ENCODE measurements at regions not wholly inside any gene's neighbourhood (a gene's known extent, or its start where the extent isn't known, plus 50 kb on each side); places are given as distances from the start of the nearest gene placed in this dataset.

DNA sequence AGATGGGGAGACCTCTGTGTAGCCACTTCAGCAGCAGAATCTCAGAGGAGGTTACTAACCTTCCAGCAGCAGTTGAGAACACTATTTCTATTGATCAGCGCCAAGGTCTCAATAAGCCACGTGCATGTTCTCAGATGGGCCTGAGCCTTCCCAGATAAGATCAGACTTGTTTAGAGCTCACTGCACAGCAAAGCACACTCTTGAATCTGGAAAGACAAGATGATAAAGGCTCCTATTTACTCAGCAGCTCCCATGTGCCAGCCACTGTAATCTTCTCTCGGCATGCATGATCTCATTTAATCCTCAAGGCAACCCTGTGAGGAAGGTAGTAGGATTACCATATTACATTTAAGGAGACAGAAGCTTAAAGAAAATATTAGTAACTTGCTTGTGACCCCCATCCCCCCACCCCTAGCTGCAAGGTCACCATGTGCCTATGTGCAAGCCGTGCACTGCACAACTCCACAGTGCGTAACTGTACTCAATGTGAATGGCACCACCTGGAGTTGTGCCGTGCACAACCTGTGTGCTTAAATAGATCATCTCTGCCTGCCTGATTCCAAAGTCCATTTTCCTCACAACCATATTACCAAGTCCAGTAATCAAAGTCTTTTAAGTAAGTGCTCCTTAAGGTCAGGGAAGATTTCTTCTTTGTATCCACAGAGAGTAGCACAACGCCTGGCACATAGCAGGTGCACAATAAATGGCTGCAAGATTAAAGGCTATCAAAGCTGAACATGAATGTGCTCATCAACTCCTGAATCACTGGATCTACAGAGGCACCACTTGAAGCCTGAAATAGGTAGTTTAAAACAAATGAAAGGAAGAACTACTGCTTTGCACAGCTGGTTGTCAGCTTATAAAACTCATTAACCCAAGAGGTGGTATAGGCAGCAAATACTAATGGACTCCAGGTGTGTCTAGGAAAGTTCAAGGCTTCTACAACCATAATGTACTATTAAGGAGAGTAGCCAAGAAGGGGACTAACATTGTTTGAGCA lies 293.8 kb downstream of the BUD13 start:
- TF ChIP-seq, protein P1, sequence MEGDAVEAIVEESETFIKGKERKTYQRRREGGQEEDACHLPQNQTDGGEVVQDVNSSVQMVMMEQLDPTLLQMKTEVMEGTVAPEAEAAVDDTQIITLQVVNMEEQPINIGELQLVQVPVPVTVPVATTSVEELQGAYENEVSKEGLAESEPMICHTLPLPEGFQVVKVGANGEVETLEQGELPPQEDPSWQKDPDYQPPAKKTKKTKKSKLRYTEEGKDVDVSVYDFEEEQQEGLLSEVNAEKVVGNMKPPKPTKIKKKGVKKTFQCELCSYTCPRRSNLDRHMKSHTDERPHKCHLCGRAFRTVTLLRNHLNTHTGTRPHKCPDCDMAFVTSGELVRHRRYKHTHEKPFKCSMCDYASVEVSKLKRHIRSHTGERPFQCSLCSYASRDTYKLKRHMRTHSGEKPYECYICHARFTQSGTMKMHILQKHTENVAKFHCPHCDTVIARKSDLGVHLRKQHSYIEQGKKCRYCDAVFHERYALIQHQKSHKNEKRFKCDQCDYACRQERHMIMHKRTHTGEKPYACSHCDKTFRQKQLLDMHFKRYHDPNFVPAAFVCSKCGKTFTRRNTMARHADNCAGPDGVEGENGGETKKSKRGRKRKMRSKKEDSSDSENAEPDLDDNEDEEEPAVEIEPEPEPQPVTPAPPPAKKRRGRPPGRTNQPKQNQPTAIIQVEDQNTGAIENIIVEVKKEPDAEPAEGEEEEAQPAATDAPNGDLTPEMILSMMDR (IDR thresholded peaks at IDR 0.05), result no peak

DNA sequence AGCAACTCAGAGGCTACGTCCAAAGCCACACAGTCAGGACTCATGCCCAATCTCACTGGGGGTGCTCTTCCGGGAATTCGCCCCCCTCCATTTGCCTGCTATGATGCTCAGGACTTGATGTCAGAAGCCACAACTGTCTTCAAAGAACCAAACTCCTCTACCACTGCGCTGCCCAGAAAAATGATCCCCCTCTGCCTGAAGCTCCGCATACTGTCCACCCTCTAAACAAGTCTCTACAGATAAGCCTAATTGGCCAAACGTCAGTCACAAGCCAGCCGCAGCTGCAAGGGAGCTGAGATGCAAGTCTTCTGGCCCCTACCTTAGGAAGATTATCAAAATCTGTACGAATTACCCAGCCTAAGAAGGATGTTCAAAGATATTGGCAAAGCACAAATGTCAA lies 294.6 kb downstream of the BUD13 start:
- TF ChIP-seq, protein P1 (IDR thresholded peaks at IDR 0.05), result no peak

DNA sequence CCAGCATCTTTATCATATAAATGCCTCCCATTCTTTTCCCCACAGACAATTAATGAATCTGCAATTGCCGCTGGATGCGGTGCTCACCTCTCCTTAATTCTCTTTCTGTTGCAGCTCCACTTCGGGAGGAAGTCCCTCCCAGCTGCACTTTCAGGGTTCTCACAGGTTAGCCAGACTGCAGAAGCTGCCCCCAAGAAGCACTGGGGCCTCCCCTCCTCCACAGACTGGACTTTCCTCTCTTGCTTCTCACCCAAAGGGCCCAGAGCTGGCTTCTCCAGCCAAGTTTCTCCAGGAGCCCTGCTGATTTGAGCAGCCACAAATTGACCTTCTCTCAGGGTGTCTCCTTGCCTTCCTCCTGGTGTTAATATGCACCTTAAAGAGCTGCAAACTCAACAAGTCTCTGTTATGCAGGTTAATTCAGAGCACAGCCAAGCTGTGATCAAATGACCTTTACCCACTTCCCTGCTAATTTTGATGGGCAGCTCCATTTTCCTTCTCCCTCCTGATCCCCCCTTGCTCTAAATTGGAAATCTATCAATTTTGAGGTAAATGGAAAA lies 298.9 kb downstream of the BUD13 start:
- TF ChIP-seq, protein P1 (IDR thresholded peaks at IDR 0.05), result no peak

DNA sequence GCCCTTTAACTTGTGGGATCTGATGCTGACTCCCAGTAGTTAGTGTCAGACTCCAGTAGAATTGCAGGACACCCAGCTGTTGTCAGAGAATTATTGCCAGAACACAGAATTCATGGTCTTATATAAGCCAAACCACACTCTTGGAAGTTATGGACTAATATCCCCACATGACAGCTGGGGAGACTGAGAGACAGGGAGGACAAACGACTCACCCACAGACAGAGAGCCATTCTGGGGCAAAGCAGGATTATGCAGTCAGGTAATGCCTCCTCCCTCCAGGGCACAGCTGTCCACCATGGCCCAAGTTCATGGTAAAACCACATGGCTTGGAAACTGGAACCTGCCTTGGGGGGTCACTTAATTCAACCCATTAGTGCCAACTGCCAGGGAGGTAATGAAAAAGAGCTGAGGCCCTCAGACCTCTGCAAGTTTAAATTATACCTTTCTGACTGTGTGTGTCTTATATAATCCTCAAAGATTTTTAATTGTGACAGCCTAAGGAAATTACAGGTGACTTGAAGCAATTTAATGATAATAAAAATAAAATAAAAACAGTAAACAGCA lies 299.5 kb downstream of the BUD13 start:
- TF ChIP-seq, protein P1 (IDR thresholded peaks at IDR 0.05), result no peak

DNA sequence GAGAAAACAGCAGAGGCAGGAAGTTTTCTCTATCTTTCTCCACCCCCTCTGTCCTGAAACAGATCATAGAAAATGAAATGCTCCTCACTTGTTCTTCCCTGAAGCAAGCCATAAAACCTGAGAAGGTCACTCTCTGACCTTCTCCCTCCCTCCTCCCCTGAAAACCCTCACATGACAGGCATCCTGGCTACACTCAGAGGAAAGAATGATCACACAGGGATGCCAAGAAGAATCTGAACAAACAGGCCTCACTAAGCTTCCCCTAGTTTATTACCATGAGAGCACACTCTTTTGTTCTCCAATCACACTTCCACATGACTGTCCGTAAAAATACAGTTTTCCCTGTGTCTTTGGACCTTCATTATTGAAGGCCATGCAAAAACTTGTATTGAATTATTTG lies 300.1 kb downstream of the BUD13 start:
- TF ChIP-seq, protein P1 (IDR thresholded peaks at IDR 0.05), result no peak

DNA sequence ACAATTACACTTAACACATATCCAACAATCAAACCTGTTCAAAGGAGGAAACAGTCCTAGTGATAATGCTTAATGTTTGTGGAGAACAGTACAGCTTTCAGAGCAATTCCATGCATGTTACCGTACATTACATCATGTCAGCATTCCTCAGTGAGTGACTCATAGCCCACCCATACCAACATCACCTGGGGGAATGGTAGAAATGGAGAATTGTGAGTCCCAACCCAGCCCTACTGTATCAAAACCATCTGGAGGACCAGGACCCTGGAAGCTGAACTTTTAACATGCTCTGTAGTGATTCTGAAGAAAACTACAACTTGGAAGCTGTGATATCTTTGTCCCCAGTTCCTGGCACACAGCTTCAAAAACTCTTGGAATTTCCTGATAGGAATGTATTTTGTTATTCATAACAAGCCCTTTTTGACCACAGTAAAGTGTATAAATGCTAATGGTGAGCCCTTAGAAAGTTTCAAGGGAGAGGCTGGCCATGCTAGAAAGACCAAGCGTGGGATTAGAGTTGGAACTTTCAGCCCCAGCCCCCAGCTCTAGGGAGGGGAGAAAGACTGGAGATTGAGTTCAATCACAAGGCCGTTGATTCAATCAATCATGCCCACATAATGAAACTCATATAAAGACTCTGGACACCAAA lies 301.1 kb downstream of the BUD13 start:
- TF ChIP-seq, protein P1 (IDR thresholded peaks at IDR 0.05), result no peak

DNA sequence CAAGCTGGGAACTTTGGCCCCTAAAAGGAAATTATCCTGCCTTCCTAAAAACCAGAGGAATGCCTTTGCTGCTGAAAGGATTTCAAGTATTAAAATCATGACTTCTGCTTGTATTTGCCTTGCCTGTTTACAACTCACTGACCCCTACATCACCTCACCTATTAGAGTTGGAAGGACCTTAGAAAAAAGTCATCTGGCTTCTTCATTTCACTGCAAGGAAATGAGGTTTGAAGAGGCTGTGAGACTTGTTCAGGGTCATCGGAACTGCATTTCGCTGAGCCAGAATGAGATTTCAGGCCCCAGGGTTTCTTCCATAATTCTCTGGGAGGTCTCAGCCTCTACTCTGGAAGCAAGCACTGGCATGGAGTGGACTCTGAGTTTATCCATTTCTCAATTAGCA lies 304.1 kb downstream of the BUD13 start:
- TF ChIP-seq, protein P1 (IDR thresholded peaks at IDR 0.05), result no peak

Measured in LNCAP (cell line).